ENCODE measurements at regions not wholly inside any gene's neighbourhood (a gene's known extent, or its start where the extent isn't known, plus 50 kb on each side); places are given as distances from the start of the nearest gene placed in this dataset.
"Not testable (repeated sequence)": the region's sequence is repeated elsewhere in the genome, so short reads cannot be mapped to it uniquely, and the experiment has no call there.

GRCh38 chrX:8049827-8050226 lies 121.2 kb downstream of the VCX2 start:
- no peak overlapping the region for H2AFZ ChIP-seq (ENCODE audit: low read length, unreplicated experiment)
- no peaks in the 10 kb centered on the region for H3K79me2 ChIP-seq (ENCODE audit: control insufficient read depth, insufficient read depth, low read length, unreplicated experiment)
- H3K4me1 ChIP-seq (ENCODE audit: control insufficient read depth, insufficient read depth, low read length, unreplicated experiment) = no peaks in the 10 kb centered on the region
- H3K4me3 ChIP-seq (ENCODE audit: low read depth, low read length) = no peak overlapping the region
- H3K27me3 ChIP-seq (ENCODE audit: insufficient read depth, low read length) = no peaks in the 10 kb centered on the region
- H3K27ac ChIP-seq (ENCODE audit: low read depth, low read length) = no peak overlapping the region
- no peaks in the 10 kb centered on the region for H3K36me3 ChIP-seq (ENCODE audit: insufficient read depth, low read length)

- no peak overlapping the region for H2AFZ ChIP-seq (ENCODE audit: low read length, unreplicated experiment)
- H3K79me2 ChIP-seq (ENCODE audit: control insufficient read depth, insufficient read depth, low read length, unreplicated experiment) = no peaks in the 10 kb centered on the region
- no peaks in the 10 kb centered on the region for H3K36me3 ChIP-seq (ENCODE audit: insufficient read depth, low read length)
- H3K4me3 ChIP-seq (ENCODE audit: low read depth, low read length) = no peak overlapping the region
- H3K27ac ChIP-seq (ENCODE audit: low read depth, low read length) = no peak overlapping the region
- H3K4me1 ChIP-seq (ENCODE audit: control insufficient read depth, insufficient read depth, low read length, unreplicated experiment) = no peaks in the 10 kb centered on the region
- H3K27me3 ChIP-seq (ENCODE audit: insufficient read depth, low read length) = no peaks in the 10 kb centered on the region
These were observed 121.3 kb upstream of the PNPLA4 start for GRCh38 chrX:8048466-8048865.

- Histone ChIP-seq H3K4me1 (ENCODE audit: control insufficient read depth, insufficient read depth, low read length, unreplicated experiment) (no peaks in the 10 kb centered on the region), H3K4me3 (ENCODE audit: low read depth, low read length) (no peak overlapping the region), H3K27ac (ENCODE audit: low read depth, low read length) (no peak overlapping the region), H3K36me3 (ENCODE audit: insufficient read depth, low read length) (no peaks in the 10 kb centered on the region), H2AFZ (ENCODE audit: low read length, unreplicated experiment) (no peak overlapping the region), H3K27me3 (ENCODE audit: insufficient read depth, low read length) (no peaks in the 10 kb centered on the region), H3K79me2 (ENCODE audit: control insufficient read depth, insufficient read depth, low read length, unreplicated experiment) (no peaks in the 10 kb centered on the region)
These were observed 117.7 kb upstream of the PNPLA4 start for GRCh38 chrX:8044947-8045346.

GRCh38 chrX:8043546-8043945 lies 116.3 kb upstream of the PNPLA4 start:
- no peak overlapping the region for H2AFZ ChIP-seq (ENCODE audit: low read length, unreplicated experiment)
- H3K79me2 ChIP-seq (ENCODE audit: control insufficient read depth, insufficient read depth, low read length, unreplicated experiment) = no peaks in the 10 kb centered on the region
- no peaks in the 10 kb centered on the region for H3K36me3 ChIP-seq (ENCODE audit: insufficient read depth, low read length)
- H3K4me1 ChIP-seq (ENCODE audit: control insufficient read depth, insufficient read depth, low read length, unreplicated experiment) = no peaks in the 10 kb centered on the region
- no peak overlapping the region for H3K27ac ChIP-seq (ENCODE audit: low read depth, low read length)
- H3K4me3 ChIP-seq (ENCODE audit: low read depth, low read length) = no peak overlapping the region
- H3K27me3 ChIP-seq (ENCODE audit: insufficient read depth, low read length) = no peaks in the 10 kb centered on the region

- Histone ChIP-seq H3K79me2 (ENCODE audit: control insufficient read depth, insufficient read depth, low read length, unreplicated experiment) (no peaks in the 10 kb centered on the region), H3K27me3 (ENCODE audit: insufficient read depth, low read length) (no peaks in the 10 kb centered on the region), H3K4me3 (ENCODE audit: low read depth, low read length) (no peak overlapping the region), H3K4me1 (ENCODE audit: control insufficient read depth, insufficient read depth, low read length, unreplicated experiment) (peaks cover 4% of the 10 kb centered on the region), H3K27ac (ENCODE audit: low read depth, low read length) (no peak overlapping the region), H2AFZ (ENCODE audit: low read length, unreplicated experiment) (no peak overlapping the region), H3K36me3 (ENCODE audit: insufficient read depth, low read length) (no peaks in the 10 kb centered on the region)
These were observed 115.9 kb upstream of the PNPLA4 start for GRCh38 chrX:8043121-8043520.

- Histone ChIP-seq H3K36me3 (ENCODE audit: insufficient read depth, low read length) (no peaks in the 10 kb centered on the region), H3K27ac (ENCODE audit: low read depth, low read length) (no peak overlapping the region), H3K79me2 (ENCODE audit: control insufficient read depth, insufficient read depth, low read length, unreplicated experiment) (no peaks in the 10 kb centered on the region), H3K27me3 (ENCODE audit: insufficient read depth, low read length) (no peaks in the 10 kb centered on the region), H2AFZ (ENCODE audit: low read length, unreplicated experiment) (no peak overlapping the region), H3K4me1 (ENCODE audit: control insufficient read depth, insufficient read depth, low read length, unreplicated experiment) (peaks cover 11% of the 10 kb centered on the region), H3K4me3 (ENCODE audit: low read depth, low read length) (no peak overlapping the region)
These were observed 115.1 kb upstream of the PNPLA4 start for GRCh38 chrX:8042304-8042703.

GRCh38 chrX:8039711-8040110 lies 112.5 kb upstream of the PNPLA4 start:
- H3K36me3 ChIP-seq (ENCODE audit: insufficient read depth, low read length); H2AFZ ChIP-seq (ENCODE audit: low read length, unreplicated experiment): not testable (repeated sequence)
- peaks cover 16% of the 10 kb centered on the region for H3K4me1 ChIP-seq (ENCODE audit: control insufficient read depth, insufficient read depth, low read length, unreplicated experiment)

GRCh38 chrX:8037593-8038348 lies 110.6 kb upstream of the PNPLA4 start:
- no peaks in the 10 kb centered on the region for H3K79me2 ChIP-seq (ENCODE audit: control insufficient read depth, insufficient read depth, low read length, unreplicated experiment)
- peak overlapping the region; percentile 74 for H3K4me3 ChIP-seq (ENCODE audit: low read depth, low read length)
- peaks cover 16% of the 10 kb centered on the region for H3K4me1 ChIP-seq (ENCODE audit: control insufficient read depth, insufficient read depth, low read length, unreplicated experiment)
- no peaks in the 10 kb centered on the region for H3K36me3 ChIP-seq (ENCODE audit: insufficient read depth, low read length)
- H2AFZ ChIP-seq (ENCODE audit: low read length, unreplicated experiment) = peak overlapping the region; percentile 93
- no peak overlapping the region; the same call in 1 of the 2 replicates for H3K27ac ChIP-seq (ENCODE audit: low read depth, low read length)
- H3K27me3 ChIP-seq (ENCODE audit: insufficient read depth, low read length) = no peaks in the 10 kb centered on the region

More at GRCh38 chrX:8039711-8040110, 112.5 kb upstream of the PNPLA4 start:
- H3K27ac ChIP-seq (ENCODE audit: low read depth, low read length); H3K4me3 ChIP-seq (ENCODE audit: low read depth, low read length); H3K79me2 ChIP-seq (ENCODE audit: control insufficient read depth, insufficient read depth, low read length, unreplicated experiment); H3K27me3 ChIP-seq (ENCODE audit: insufficient read depth, low read length): not testable (repeated sequence)

- Histone ChIP-seq H3K79me2 (ENCODE audit: control insufficient read depth, insufficient read depth, low read length, unreplicated experiment) (no peaks in the 10 kb centered on the region), H3K4me3 (ENCODE audit: low read depth, low read length) (peak overlapping the region; percentile 74), H3K27ac (ENCODE audit: low read depth, low read length) (no peak overlapping the region), H3K27me3 (ENCODE audit: insufficient read depth, low read length) (no peaks in the 10 kb centered on the region), H3K36me3 (ENCODE audit: insufficient read depth, low read length) (no peaks in the 10 kb centered on the region), H3K4me1 (ENCODE audit: control insufficient read depth, insufficient read depth, low read length, unreplicated experiment) (peaks cover 16% of the 10 kb centered on the region), H2AFZ (ENCODE audit: low read length, unreplicated experiment) (peak overlapping the region; percentile 93)
These were observed 109.7 kb upstream of the PNPLA4 start for GRCh38 chrX:8036914-8037313.

- Histone ChIP-seq H3K4me1 (ENCODE audit: control insufficient read depth, insufficient read depth, low read length, unreplicated experiment) (peaks cover 16% of the 10 kb centered on the region), H3K36me3 (ENCODE audit: insufficient read depth, low read length) (no peaks in the 10 kb centered on the region), H3K27me3 (ENCODE audit: insufficient read depth, low read length) (no peaks in the 10 kb centered on the region), H3K27ac (ENCODE audit: low read depth, low read length) (no peak overlapping the region), H2AFZ (ENCODE audit: low read length, unreplicated experiment) (no peak overlapping the region), H3K79me2 (ENCODE audit: control insufficient read depth, insufficient read depth, low read length, unreplicated experiment) (no peaks in the 10 kb centered on the region), H3K4me3 (ENCODE audit: low read depth, low read length) (no peak overlapping the region)
These were observed 106.8 kb upstream of the PNPLA4 start for GRCh38 chrX:8034058-8034457.

- Histone ChIP-seq H3K4me1 (ENCODE audit: control insufficient read depth, insufficient read depth, low read length, unreplicated experiment) (peaks cover 12% of the 10 kb centered on the region), H3K79me2 (ENCODE audit: control insufficient read depth, insufficient read depth, low read length, unreplicated experiment) (no peaks in the 10 kb centered on the region), H3K4me3 (ENCODE audit: low read depth, low read length) (no peak overlapping the region), H2AFZ (ENCODE audit: low read length, unreplicated experiment) (no peak overlapping the region), H3K36me3 (ENCODE audit: insufficient read depth, low read length) (no peaks in the 10 kb centered on the region), H3K27ac (ENCODE audit: low read depth, low read length) (no peak overlapping the region), H3K27me3 (ENCODE audit: insufficient read depth, low read length) (no peaks in the 10 kb centered on the region)
These were observed 106.0 kb upstream of the PNPLA4 start for GRCh38 chrX:8033175-8033574.
